ENCODE measurements at regions not wholly inside any gene's neighbourhood (a gene's known extent, or its start where the extent isn't known, plus 50 kb on each side); places are given as distances from the start of the nearest gene placed in this dataset.
"Not testable (repeated sequence)": the region's sequence is repeated elsewhere in the genome, so short reads cannot be mapped to it uniquely, and the experiment has no call there.

GRCh38 chr10:45526309-45526905 lies 146.2 kb downstream of the ZFAND4 start:
- Histone ChIP-seq H3K27me3 (ENCODE audit: control insufficient read depth in 5 of 5, insufficient read depth in 4 of 5, low read length in 5 of 5) (no peaks in the 10 kb centered on the region), H3K36me3 (ENCODE audit: control insufficient read depth in 5 of 5, insufficient read depth in 5 of 5, low read length in 5 of 5) (peaks cover 0 to 2% (median 0%) of the 10 kb centered on the region in 5 donors), H3K4me1 (ENCODE audit: control insufficient read depth in 5 of 5, insufficient read depth in 5 of 5, low read length in 5 of 5) (peaks cover 3 to 9% (median 5%) of the 10 kb centered on the region in 5 donors), H3K9ac (ENCODE audit: low read length in 5 of 5) (peak overlapping the region in 1 of 5 donors; percentile 12), H3K4me3 (ENCODE audit: low read depth in 1 of 5, low read length in 5 of 5) (no peak overlapping the region), H3K9me3 (ENCODE audit: control insufficient read depth in 5 of 5, low read length in 5 of 5) (no peaks in the 10 kb centered on the region), H3K27ac (ENCODE audit: low read depth, low read length) (no peak overlapping the region)

GRCh38 chr10:45520476-45520875 lies 146.5 kb downstream of the ALOX5 start:
- Histone ChIP-seq H3K27me3 (ENCODE audit: control insufficient read depth in 5 of 5, insufficient read depth in 4 of 5, low read length in 5 of 5) (no peaks in the 10 kb centered on the region), H3K36me3 (ENCODE audit: control insufficient read depth in 5 of 5, insufficient read depth in 5 of 5, low read length in 5 of 5) (no peaks in the 10 kb centered on the region)

GRCh38 chr10:45518741-45519140 lies 144.7 kb downstream of the ALOX5 start:
- no peaks in the 10 kb centered on the region for H3K36me3 ChIP-seq (ENCODE audit: control insufficient read depth in 5 of 5, insufficient read depth in 5 of 5, low read length in 5 of 5)
- no peak overlapping the region for H3K4me3 ChIP-seq (ENCODE audit: low read depth in 1 of 5, low read length in 5 of 5)
- peaks cover 3 to 27% (median 8%) of the 10 kb centered on the region in 5 donors for H3K4me1 ChIP-seq (ENCODE audit: control insufficient read depth in 5 of 5, insufficient read depth in 5 of 5, low read length in 5 of 5)
- H3K27me3 ChIP-seq (ENCODE audit: control insufficient read depth in 5 of 5, insufficient read depth in 4 of 5, low read length in 5 of 5) = no peaks in the 10 kb centered on the region
- no peaks in the 10 kb centered on the region for H3K9me3 ChIP-seq (ENCODE audit: control insufficient read depth in 5 of 5, low read length in 5 of 5)
- no peak overlapping the region for H3K27ac ChIP-seq (ENCODE audit: low read depth, low read length)
- H3K9ac ChIP-seq (ENCODE audit: low read length in 5 of 5) = no peak overlapping the region

More at GRCh38 chr10:45520476-45520875, 146.5 kb downstream of the ALOX5 start:
- H3K9ac ChIP-seq (ENCODE audit: low read length in 5 of 5) = no peak overlapping the region
- no peaks in the 10 kb centered on the region for H3K9me3 ChIP-seq (ENCODE audit: control insufficient read depth in 5 of 5, low read length in 5 of 5)
- no peak overlapping the region for H3K27ac ChIP-seq (ENCODE audit: low read depth, low read length)
- no peak overlapping the region for H3K4me3 ChIP-seq (ENCODE audit: low read depth in 1 of 5, low read length in 5 of 5)
- peaks cover 0 to 15% (median 5%) of the 10 kb centered on the region in 5 donors for H3K4me1 ChIP-seq (ENCODE audit: control insufficient read depth in 5 of 5, insufficient read depth in 5 of 5, low read length in 5 of 5)

- Histone ChIP-seq H3K9me3 (ENCODE audit: control insufficient read depth in 5 of 5, low read length in 5 of 5) (no peaks in the 10 kb centered on the region), H3K27ac (ENCODE audit: low read depth, low read length) (no peak overlapping the region), H3K27me3 (ENCODE audit: control insufficient read depth in 5 of 5, insufficient read depth in 4 of 5, low read length in 5 of 5) (no peaks in the 10 kb centered on the region), H3K4me3 (ENCODE audit: low read depth in 1 of 5, low read length in 5 of 5) (no peak overlapping the region), H3K4me1 (ENCODE audit: control insufficient read depth in 5 of 5, insufficient read depth in 5 of 5, low read length in 5 of 5) (peaks cover 3 to 27% (median 8%) of the 10 kb centered on the region in 5 donors), H3K9ac (ENCODE audit: low read length in 5 of 5) (no peak overlapping the region), H3K36me3 (ENCODE audit: control insufficient read depth in 5 of 5, insufficient read depth in 5 of 5, low read length in 5 of 5) (no peaks in the 10 kb centered on the region)
Observed at GRCh38 chr10:45515630-45516029, 141.6 kb downstream of the ALOX5 start.

- no peaks in the 10 kb centered on the region for H3K36me3 ChIP-seq (ENCODE audit: control insufficient read depth in 5 of 5, insufficient read depth in 5 of 5, low read length in 5 of 5)
- H3K27ac ChIP-seq (ENCODE audit: low read depth, low read length) = no peak overlapping the region
- H3K9ac ChIP-seq (ENCODE audit: low read length in 5 of 5) = no peak overlapping the region
- no peaks in the 10 kb centered on the region for H3K27me3 ChIP-seq (ENCODE audit: control insufficient read depth in 5 of 5, insufficient read depth in 4 of 5, low read length in 5 of 5)
- peaks cover 3 to 23% (median 6%) of the 10 kb centered on the region in 5 donors for H3K4me1 ChIP-seq (ENCODE audit: control insufficient read depth in 5 of 5, insufficient read depth in 5 of 5, low read length in 5 of 5)
- H3K9me3 ChIP-seq (ENCODE audit: control insufficient read depth in 5 of 5, low read length in 5 of 5) = no peaks in the 10 kb centered on the region
- H3K4me3 ChIP-seq (ENCODE audit: low read depth in 1 of 5, low read length in 5 of 5) = no peak overlapping the region
Observed at GRCh38 chr10:45514291-45515270, 140.6 kb downstream of the ALOX5 start.

GRCh38 chr10:45513551-45513950 lies 139.5 kb downstream of the ALOX5 start:
- Histone ChIP-seq H3K27ac (ENCODE audit: low read depth, low read length) (no peak overlapping the region), H3K27me3 (ENCODE audit: control insufficient read depth in 5 of 5, insufficient read depth in 4 of 5, low read length in 5 of 5) (no peaks in the 10 kb centered on the region), H3K9me3 (ENCODE audit: control insufficient read depth in 5 of 5, low read length in 5 of 5) (no peaks in the 10 kb centered on the region), H3K4me1 (ENCODE audit: control insufficient read depth in 5 of 5, insufficient read depth in 5 of 5, low read length in 5 of 5) (peaks cover 0 to 14% (median 3%) of the 10 kb centered on the region in 5 donors), H3K9ac (ENCODE audit: low read length in 5 of 5) (no peak overlapping the region), H3K4me3 (ENCODE audit: low read depth in 1 of 5, low read length in 5 of 5) (no peak overlapping the region), H3K36me3 (ENCODE audit: control insufficient read depth in 5 of 5, insufficient read depth in 5 of 5, low read length in 5 of 5) (no peaks in the 10 kb centered on the region)

- H3K36me3 ChIP-seq (ENCODE audit: control insufficient read depth in 5 of 5, insufficient read depth in 5 of 5, low read length in 5 of 5); H3K9me3 ChIP-seq (ENCODE audit: control insufficient read depth in 5 of 5, low read length in 5 of 5); H3K27ac ChIP-seq (ENCODE audit: low read depth, low read length); H3K9ac ChIP-seq (ENCODE audit: low read length in 5 of 5); H3K4me3 ChIP-seq (ENCODE audit: low read depth in 1 of 5, low read length in 5 of 5); H3K27me3 ChIP-seq (ENCODE audit: control insufficient read depth in 5 of 5, insufficient read depth in 4 of 5, low read length in 5 of 5): not testable (repeated sequence)
- peaks cover 0 to 11% (median 3%) of the 10 kb centered on the region in 5 donors for H3K4me1 ChIP-seq (ENCODE audit: control insufficient read depth in 5 of 5, insufficient read depth in 5 of 5, low read length in 5 of 5)
Observed at GRCh38 chr10:45511926-45512325, 137.9 kb downstream of the ALOX5 start.

- H3K36me3 ChIP-seq (ENCODE audit: control insufficient read depth in 5 of 5, insufficient read depth in 5 of 5, low read length in 5 of 5) = no peaks in the 10 kb centered on the region
- peaks cover 0 to 4% (median 0%) of the 10 kb centered on the region in 5 donors for H3K4me1 ChIP-seq (ENCODE audit: control insufficient read depth in 5 of 5, insufficient read depth in 5 of 5, low read length in 5 of 5)
- H3K27me3 ChIP-seq (ENCODE audit: control insufficient read depth in 5 of 5, insufficient read depth in 4 of 5, low read length in 5 of 5) = no peaks in the 10 kb centered on the region
- H3K9me3 ChIP-seq (ENCODE audit: control insufficient read depth in 5 of 5, low read length in 5 of 5) = no peaks in the 10 kb centered on the region
- no peak overlapping the region for H3K4me3 ChIP-seq (ENCODE audit: low read depth in 1 of 5, low read length in 5 of 5)
- no peak overlapping the region for H3K9ac ChIP-seq (ENCODE audit: low read length in 5 of 5)
- H3K27ac ChIP-seq (ENCODE audit: low read depth, low read length) = no peak overlapping the region
Observed at GRCh38 chr10:45509491-45509890, 135.5 kb downstream of the ALOX5 start.

- no peaks in the 10 kb centered on the region for H3K27me3 ChIP-seq (ENCODE audit: control insufficient read depth in 5 of 5, insufficient read depth in 4 of 5, low read length in 5 of 5)
- H3K4me3 ChIP-seq (ENCODE audit: low read depth in 1 of 5, low read length in 5 of 5) = no peak overlapping the region
- no peak overlapping the region for H3K9ac ChIP-seq (ENCODE audit: low read length in 5 of 5)
- no peak overlapping the region for H3K27ac ChIP-seq (ENCODE audit: low read depth, low read length)
- H3K4me1 ChIP-seq (ENCODE audit: control insufficient read depth in 5 of 5, insufficient read depth in 5 of 5, low read length in 5 of 5) = no peaks in the 10 kb centered on the region
- no peaks in the 10 kb centered on the region for H3K9me3 ChIP-seq (ENCODE audit: control insufficient read depth in 5 of 5, low read length in 5 of 5)
- H3K36me3 ChIP-seq (ENCODE audit: control insufficient read depth in 5 of 5, insufficient read depth in 5 of 5, low read length in 5 of 5) = no peaks in the 10 kb centered on the region
Observed at GRCh38 chr10:45505311-45505710, 131.3 kb downstream of the ALOX5 start.

GRCh38 chr10:45502458-45502857 lies 128.4 kb downstream of the ALOX5 start:
- Histone ChIP-seq H3K9me3 (ENCODE audit: control insufficient read depth in 5 of 5, low read length in 5 of 5) (no peaks in the 10 kb centered on the region), H3K4me3 (ENCODE audit: low read depth in 1 of 5, low read length in 5 of 5) (no peak overlapping the region), H3K27ac (ENCODE audit: low read depth, low read length) (no peak overlapping the region), H3K36me3 (ENCODE audit: control insufficient read depth in 5 of 5, insufficient read depth in 5 of 5, low read length in 5 of 5) (no peaks in the 10 kb centered on the region), H3K27me3 (ENCODE audit: control insufficient read depth in 5 of 5, insufficient read depth in 4 of 5, low read length in 5 of 5) (no peaks in the 10 kb centered on the region), H3K9ac (ENCODE audit: low read length in 5 of 5) (no peak overlapping the region), H3K4me1 (ENCODE audit: control insufficient read depth in 5 of 5, insufficient read depth in 5 of 5, low read length in 5 of 5) (no peaks in the 10 kb centered on the region)
